Renal pelvis (tissue), 1 donor: ENCODE measurements at regions not wholly inside any gene's neighbourhood (a gene's known extent, or its start where the extent isn't known, plus 50 kb on each side); places are given as distances from the start of the nearest gene placed in this dataset.
A peak's percentile ranks its signal among the peaks of the same experiment; 100 is the strongest.
"Not testable (repeated sequence)": the region's sequence is repeated elsewhere in the genome, so short reads cannot be mapped to it uniquely, and the experiment has no call there.

Experiments
- DNase-seq: peaks from one replicate; pipeline ENCODE4 v3.0.0-alpha.2; 2013

- DNase-seq = no peak
Measured at GRCh38 chr2:191476901-191477300, 201.0 kb upstream of the NABP1 start.

DNA sequence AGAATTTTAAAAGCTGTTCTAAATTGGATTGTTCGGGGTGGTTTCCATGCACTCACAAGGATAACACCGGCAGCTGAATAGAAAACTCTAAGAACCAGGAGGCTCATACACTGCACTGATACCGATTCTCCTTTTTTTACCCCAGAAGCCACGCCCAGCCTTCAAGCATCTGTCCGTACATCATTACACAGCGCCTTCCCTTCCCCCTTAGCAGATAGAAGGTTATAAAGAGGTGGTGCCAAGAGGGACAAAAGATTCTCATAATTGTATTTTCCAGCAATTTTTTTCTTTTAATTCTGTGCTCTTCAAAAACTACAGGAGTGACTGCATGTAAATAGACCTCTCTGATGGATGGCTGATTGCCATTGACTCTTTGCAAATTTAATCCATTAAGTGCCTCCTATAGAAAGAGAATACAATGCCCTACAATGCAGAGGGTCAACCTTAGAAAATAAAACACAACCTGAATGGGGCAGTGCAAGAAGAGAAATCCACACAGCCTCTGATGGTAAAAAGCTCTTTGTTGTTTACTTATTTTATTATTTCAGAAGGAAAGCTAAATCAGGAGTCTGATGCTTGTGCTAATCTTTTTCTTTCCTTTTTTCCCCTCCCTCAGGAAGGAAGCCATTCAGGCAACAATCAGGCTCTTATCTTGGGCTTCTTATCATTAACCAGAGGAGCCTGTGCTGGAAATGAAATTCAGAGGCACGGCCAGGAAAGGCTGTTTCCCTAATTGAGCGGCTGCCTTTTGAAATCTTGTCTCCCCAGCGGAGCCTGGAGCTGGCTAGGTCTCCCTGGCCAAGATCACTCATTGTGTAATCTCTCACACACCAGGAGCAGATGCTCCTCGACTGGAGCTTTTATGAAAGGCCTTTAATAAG lies 198.9 kb upstream of the NABP1 start:
- DNase-seq = no peak

GRCh38 chr2:191479680-191480023 lies 198.3 kb upstream of the NABP1 start:
- DNase-seq = no peak

- no peak for DNase-seq
Measured at GRCh38 chr2:191481305-191482070, 196.4 kb upstream of the NABP1 start.

DNA sequence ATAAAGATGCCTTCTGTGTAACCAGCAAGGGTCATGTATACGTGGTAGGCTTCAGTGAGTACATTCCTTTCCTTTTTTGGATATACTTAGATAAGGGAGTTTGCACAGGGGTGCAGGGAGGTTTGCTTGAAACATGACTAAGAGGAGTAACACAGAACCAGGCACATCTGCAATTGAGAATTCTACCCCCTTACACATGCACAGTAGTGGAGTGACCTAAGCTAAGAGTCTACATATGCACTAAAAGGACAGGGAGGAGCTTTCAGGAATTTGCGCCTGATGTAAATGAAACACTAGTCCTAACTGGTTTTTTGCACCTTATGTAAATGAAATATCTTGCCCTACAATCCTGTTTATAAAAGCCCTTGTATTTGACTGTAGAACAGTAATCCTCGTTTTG lies 194.8 kb upstream of the NABP1 start:
- no peak for DNase-seq

DNA sequence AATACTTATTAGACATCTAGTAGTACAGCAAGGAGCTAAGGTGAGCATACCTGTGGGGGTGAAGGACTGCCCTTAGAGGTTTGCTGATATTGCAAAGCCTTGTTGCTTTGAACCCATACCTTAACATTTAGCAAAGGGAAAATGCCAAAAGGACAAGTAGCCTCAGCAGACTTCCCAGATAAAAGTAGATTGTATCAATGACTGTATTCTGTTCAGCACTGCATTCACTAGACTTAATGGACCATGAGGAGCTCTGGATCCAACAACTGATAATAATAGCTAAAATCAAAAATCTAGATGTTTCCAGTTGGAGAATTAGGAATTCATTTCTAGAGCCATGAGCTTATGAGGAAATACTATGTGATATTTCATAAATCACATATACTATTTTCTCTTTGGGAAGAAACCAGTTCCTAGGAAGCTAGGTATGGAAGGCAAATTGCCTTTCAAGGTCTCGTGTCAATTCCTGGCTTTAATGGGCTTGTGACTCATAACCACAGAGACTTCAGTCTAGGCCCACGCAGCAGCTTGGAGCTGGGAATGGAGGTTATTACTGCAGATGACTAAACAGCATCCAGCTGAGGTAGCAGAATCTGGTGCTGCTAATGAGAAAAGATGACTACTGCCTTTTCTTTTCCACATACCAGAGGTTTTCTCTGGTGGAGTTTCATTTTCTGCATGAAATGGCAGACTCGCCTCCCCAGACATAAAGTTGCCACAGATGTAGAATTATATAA lies 191.2 kb upstream of the NABP1 start:
- DNase-seq = no peak

- DNase-seq = no peak
Measured at GRCh38 chr2:191488135-191488534, 189.8 kb upstream of the NABP1 start.

- no peak for DNase-seq
Measured at GRCh38 chr2:191489177-191489576, 188.8 kb upstream of the NABP1 start.

GRCh38 chr2:191496838-191497237 lies 181.1 kb upstream of the NABP1 start:
- no peak for DNase-seq

- no peak for DNase-seq
Measured at GRCh38 chr2:191497822-191498221, 180.1 kb upstream of the NABP1 start.

DNA sequence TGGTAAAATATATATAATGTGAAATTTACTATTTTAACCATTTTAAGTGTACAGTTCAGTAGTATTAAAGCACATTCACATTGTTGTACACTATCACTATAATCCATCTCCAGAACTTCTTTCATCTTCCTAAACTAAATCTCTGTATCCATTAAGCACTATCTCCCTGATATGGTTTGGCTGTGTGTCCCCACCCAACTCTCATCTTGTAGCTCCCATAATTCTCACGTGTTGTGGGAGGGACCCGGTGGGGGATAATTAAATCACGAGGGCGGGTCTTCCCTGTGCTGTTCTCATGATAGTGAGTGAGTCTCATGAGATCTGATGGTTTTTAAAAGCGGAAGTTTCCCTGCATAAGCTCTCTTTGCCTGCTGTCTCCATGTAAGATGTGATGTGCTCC lies 178.9 kb upstream of the NABP1 start:
- no peak for DNase-seq

DNA sequence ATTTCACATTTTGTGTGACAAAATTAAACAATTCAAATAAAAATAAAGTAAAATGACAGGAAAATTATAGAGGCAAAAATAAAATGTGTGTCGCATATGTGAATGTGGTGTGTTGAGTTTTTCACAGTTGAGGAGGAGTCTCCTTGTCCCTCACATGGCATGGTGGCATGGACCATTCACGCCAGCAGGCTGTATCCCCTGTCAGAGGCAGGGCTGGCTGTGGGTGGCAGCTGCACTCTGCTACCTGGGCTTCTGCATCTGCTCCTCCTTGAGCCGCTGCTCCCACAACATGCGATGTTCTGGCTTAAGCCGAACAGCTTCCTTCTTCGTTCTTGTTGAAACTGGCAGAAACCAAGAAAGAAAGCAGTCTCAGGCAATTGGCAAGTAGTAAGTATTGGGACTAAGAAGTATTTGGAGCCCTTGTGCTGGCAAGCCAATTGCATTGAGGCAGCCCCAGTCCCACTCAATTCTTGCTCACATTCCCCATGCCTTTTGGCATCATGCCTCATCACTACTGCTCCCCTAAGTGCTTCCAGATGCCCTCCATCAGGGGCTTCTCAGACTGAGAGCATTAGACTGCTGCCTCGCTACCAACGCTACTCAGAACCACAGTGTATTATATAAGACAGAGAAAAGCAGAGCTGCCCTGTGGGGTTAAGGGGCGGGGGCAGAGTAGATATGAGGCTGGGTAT lies 177.9 kb upstream of the NABP1 start:
- no peak for DNase-seq

DNA sequence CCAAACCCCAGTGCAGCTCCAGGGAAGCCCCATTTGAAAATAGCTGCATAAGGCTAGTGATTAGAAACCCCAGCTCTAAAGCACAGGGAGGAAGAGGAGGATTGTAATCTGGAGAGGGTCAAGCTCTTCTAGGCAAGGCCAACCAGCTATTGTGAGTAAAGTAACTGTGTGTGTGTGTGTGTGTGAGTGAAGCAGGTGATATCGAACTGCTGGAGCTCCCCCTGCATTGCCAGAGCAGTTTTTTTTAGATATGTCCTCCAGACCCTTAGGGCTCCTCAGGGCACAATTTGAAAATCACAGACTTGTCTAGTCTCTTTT lies 177.4 kb upstream of the NABP1 start:
- DNase-seq = no peak

GRCh38 chr2:191500884-191501560 lies 176.9 kb upstream of the NABP1 start:
- DNase-seq = no peak

- peak; percentile 55 for DNase-seq
Measured at GRCh38 chr2:191501561-191502168, 176.3 kb upstream of the NABP1 start.

DNA sequence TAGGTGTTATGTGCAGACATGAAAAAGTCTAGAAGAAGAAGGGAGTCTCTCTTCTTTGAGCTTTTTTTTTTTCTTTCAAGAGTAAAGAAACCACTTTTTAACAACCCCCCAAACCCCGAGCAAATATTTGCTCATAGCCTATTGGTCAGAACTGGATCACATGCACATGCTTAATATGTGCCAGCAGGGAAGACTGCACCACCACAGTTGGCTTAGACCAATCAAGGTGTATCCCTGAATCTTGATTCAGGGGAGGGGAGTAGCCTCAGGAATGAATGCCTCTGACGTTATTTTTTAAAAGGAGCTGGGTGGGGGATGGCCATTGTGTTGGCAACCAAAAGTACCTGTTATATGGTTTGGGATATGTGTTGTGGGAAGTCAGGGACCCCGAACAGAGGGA lies 171.4 kb upstream of the NABP1 start:
- no peak for DNase-seq

DNA sequence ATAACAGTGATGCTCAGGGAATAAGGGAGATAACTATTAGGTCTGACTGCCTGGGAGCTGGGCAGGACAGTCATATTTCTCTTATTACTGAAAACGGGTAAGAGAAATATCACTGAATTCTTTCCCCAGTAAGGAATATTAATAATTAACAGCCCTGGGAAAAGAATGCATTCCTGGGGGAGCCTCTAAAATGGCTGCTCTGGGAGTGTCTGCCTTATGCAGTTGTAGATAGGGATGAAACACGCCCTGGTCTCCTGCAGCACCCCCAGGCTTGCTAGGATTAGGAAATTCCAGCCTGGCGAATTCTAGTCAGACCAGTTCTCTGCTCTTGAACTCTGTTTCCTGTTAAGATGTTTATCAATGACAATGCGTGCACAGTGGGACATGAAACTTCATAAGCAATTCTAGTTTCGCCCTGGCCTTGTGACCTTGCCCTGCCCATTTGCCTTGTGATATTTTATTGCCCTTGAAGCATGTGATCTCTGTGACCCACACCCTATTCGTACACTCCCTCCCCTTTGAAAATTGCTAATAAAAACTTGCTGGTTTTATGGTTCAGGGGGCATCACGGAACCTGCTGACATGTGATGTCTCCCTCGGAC lies 170.6 kb upstream of the NABP1 start:
- DNase-seq = not testable (repeated sequence)

- DNase-seq = no peak
Measured at GRCh38 chr2:191508738-191509137, 169.2 kb upstream of the NABP1 start.

- DNase-seq = no peak
Measured at GRCh38 chr2:191512216-191512835, 165.6 kb upstream of the NABP1 start.

GRCh38 chr2:191512874-191513273 lies 165.1 kb upstream of the NABP1 start:
- no peak for DNase-seq
